Gastrocnemius medialis (tissue), 4 donors: ENCODE measurements at regions not wholly inside any gene's neighbourhood (a gene's known extent, or its start where the extent isn't known, plus 50 kb on each side); places are given as distances from the start of the nearest gene placed in this dataset.
A peak's percentile ranks its signal among the peaks of the same experiment; 100 is the strongest.
"Not testable (repeated sequence)": the region's sequence is repeated elsewhere in the genome, so short reads cannot be mapped to it uniquely, and the experiment has no call there.

ENCODE experiments used
- ATAC-seq, 2 donors: fragments of 150-250 bp; one replicate each; pipeline ENCODE4 v1.9.1; 2016
- DNase-seq, 2 donors: peaks; one replicate each; pipeline ENCODE4 v3.0.0-alpha.2; 2019
- H3K27ac ChIP-seq, 4 donors: fragments of 200-600 bp; sonication (generic); 1 replicate in 1 of 4; 2 replicates in 3 of 4; pipeline ENCODE4 v1.5.1; 2016 to 2018; ENCODE audit warnings: mild to moderate bottlenecking in 2 of 4, moderate library complexity in 1 of 4
- H3K27me3 ChIP-seq, 3 donors: fragments of 200-600 bp; sonication (generic) in 2 of 3; 1 replicate in 1 of 3; 2 replicates in 2 of 3; pipeline versions ENCODE4 v1.5.1 to v1.6.0; 2016 to 2019; ENCODE audit warnings: mild to moderate bottlenecking in 1 of 3, moderate library complexity in 1 of 3
- H3K36me3 ChIP-seq, 2 donors: fragments of 200-600 bp; sonication (generic) in 1 of 2; one replicate each; pipeline ENCODE4 v1.5.1; 2017 to 2018
- H3K4me1 ChIP-seq, 2 donors: fragments of 200-600 bp; sonication (generic) in 1 of 2; one replicate each; pipeline ENCODE4 v1.5.1; 2016 to 2017; ENCODE audit warnings: mild to moderate bottlenecking in 2 of 2
- H3K4me3 ChIP-seq, 4 donors: fragments of 200-600 bp; sonication (generic) in 3 of 4; 1 replicate in 1 of 4; 2 replicates in 3 of 4; pipeline ENCODE4 v1.5.1; 2016 to 2019; ENCODE audit warnings: mild to moderate bottlenecking in 2 of 4
- H3K9me3 ChIP-seq, 3 donors: fragments of 200-600 bp; sonication (generic) in 2 of 3; 1 replicate in 1 of 3; 2 replicates in 2 of 3; pipeline ENCODE4 v1.5.1; 2016 to 2019
- POLR2A ChIP-seq, 2 donors: fragments of 450-650 bp; IDR thresholded peaks; one replicate each; pipeline ENCODE4 v1.6.1; 2017; ENCODE audit warnings: antibody characterized with exemption in 2 of 2, mild to moderate bottlenecking in 2 of 2, moderate library complexity in 2 of 2
- in situ Hi-C, 4 donors: fragments of 200-750 bp; cut with MboI; loops; one replicate each; pipeline versions ENCODE4 v1.15.0 to v1.8.0; 2017; ENCODE audit warnings: low sequenced_read_pairs in 4 of 4
- intact Hi-C: fragments of 100-400 bp; cut with DNase I; formaldehyde crosslinking; loops from one replicate; pipeline ENCODE4 v1.15.1; 2023; ENCODE audit warnings: low total_unique reads
- TF ChIP-seq, protein P1 (sequence below), 5 experiments: fragments of 450-650 bp in 3 of 5; fragments of 200-600 bp in 2 of 5; sonication (generic) in 2 of 5; IDR thresholded peaks in 4 of 5; conservative IDR thresholded peaks in 1 of 5; 1 replicate in 4 of 5; 2 replicates in 1 of 5; pipeline ENCODE4 v1.5.1; 2016 to 2019; ENCODE audit warnings: antibody characterized with exemption in 5 of 5, mild to moderate bottlenecking in 3 of 5, moderate library complexity in 3 of 5

DNA sequence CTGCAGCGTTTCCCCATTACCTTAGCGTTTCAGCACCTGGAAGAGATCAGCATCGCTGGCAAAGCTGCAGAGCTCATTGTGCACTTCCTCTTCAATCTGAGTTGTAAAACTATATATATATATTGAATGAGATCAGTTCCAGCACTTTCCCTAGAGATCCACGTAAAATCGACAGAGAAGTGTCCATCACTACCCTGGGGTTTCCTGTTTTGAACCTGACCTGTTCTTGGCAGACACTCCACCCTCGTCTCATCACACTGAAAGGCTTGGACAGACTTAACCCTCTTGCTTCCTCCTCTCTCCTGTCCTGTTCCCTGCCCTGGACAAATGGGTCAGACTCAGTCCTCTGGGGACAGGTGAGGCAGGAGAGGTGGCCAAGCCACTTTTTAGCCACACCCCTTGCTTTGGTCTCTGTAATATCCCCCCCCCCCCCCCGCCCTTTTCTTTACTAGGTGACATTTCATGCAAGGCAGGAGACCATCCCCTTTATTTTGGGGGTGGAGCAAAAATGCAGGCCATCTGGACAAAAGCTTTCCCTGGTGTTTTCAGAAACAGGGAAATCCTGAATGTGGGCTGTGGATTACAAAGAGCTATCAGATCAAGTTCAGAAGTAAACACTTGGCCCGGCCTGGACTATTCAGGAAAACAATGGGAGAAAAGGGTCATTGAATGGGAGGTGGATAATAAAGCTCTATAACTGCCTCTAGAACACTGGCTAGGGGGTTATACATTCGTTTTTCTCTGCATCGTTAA, 83.7 kb upstream of the KDM7A start:
- ATAC-seq = peak in 1 of 2 donors; percentile 58
- peak overlapping the region in 1 of 4 donors; percentile 26 for H3K27ac ChIP-seq

DNA sequence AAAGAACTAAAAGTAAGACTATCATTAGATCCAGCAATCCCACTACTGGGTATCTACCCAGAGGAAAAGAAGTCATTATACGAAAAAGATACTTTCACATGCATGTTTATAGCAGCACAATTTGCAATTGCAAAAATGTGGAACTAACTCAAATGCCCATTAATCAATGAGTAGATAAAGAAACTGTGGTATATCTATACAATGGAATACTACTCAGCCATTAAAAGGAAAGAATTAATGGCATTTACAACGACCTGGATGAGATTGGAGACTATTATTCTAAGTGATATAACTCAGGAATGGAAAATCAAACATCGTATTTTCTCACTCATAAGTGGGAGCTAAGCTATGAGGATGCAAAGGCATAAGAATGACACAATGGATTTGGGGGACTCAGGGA, 80.5 kb upstream of the KDM7A start:
- intact Hi-C loops, H3K27ac ChIP-seq, H3K27me3 ChIP-seq, in situ Hi-C loops, H3K4me3 ChIP-seq, DNase-seq, ATAC-seq, H3K36me3 ChIP-seq, H3K9me3 ChIP-seq, H3K4me1 ChIP-seq: not testable (repeated sequence)

More for the DNA sequence above, 83.7 kb upstream of the KDM7A start:
- in situ Hi-C loops (no loop called here), intact Hi-C loops (no loop called here)
- peak overlapping the region in 1 of 4 donors; percentile 11 for H3K4me3 ChIP-seq
- no peaks in the 10 kb centered on the region for H3K9me3 ChIP-seq
- peaks cover 0 to 3% (median 0%) of the 10 kb centered on the region in 3 donors for H3K27me3 ChIP-seq
- no peaks in the 10 kb centered on the region for H3K4me1 ChIP-seq
- TF ChIP-seq, protein P1, sequence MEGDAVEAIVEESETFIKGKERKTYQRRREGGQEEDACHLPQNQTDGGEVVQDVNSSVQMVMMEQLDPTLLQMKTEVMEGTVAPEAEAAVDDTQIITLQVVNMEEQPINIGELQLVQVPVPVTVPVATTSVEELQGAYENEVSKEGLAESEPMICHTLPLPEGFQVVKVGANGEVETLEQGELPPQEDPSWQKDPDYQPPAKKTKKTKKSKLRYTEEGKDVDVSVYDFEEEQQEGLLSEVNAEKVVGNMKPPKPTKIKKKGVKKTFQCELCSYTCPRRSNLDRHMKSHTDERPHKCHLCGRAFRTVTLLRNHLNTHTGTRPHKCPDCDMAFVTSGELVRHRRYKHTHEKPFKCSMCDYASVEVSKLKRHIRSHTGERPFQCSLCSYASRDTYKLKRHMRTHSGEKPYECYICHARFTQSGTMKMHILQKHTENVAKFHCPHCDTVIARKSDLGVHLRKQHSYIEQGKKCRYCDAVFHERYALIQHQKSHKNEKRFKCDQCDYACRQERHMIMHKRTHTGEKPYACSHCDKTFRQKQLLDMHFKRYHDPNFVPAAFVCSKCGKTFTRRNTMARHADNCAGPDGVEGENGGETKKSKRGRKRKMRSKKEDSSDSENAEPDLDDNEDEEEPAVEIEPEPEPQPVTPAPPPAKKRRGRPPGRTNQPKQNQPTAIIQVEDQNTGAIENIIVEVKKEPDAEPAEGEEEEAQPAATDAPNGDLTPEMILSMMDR (IDR thresholded peaks at IDR 0.05 in 4 of 5, conservative IDR thresholded peaks at IDR 0.05 in 1 of 5) = no peak
- no peak for TF ChIP-seq POLR2A (IDR thresholded peaks at IDR 0.05)
- H3K36me3 ChIP-seq = no peaks in the 10 kb centered on the region
- no peak for DNase-seq

DNA sequence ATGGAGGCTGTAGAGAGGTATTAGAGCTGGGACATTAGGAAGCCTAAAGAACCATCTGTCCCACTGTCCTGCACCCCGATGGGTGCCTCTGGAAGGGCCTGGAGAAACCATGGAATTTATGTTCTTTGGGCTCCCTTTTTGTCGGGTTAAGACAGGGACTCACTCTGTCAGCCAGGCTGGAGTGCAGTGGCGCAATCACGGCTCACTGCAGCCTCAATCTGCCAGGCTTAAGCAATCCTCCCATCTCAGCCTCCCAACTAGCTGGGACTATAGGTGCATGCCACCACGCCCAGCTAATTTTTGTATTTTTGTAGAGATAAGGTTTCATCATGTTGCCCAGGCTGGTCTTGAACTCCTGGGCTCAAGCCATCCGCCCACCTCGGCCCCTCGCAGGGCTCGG, 78.2 kb upstream of the KDM7A start:
- H3K4me3 ChIP-seq, H3K36me3 ChIP-seq, H3K27ac ChIP-seq, intact Hi-C loops, H3K27me3 ChIP-seq, DNase-seq, ATAC-seq, in situ Hi-C loops, H3K9me3 ChIP-seq, H3K4me1 ChIP-seq: not testable (repeated sequence)

DNA sequence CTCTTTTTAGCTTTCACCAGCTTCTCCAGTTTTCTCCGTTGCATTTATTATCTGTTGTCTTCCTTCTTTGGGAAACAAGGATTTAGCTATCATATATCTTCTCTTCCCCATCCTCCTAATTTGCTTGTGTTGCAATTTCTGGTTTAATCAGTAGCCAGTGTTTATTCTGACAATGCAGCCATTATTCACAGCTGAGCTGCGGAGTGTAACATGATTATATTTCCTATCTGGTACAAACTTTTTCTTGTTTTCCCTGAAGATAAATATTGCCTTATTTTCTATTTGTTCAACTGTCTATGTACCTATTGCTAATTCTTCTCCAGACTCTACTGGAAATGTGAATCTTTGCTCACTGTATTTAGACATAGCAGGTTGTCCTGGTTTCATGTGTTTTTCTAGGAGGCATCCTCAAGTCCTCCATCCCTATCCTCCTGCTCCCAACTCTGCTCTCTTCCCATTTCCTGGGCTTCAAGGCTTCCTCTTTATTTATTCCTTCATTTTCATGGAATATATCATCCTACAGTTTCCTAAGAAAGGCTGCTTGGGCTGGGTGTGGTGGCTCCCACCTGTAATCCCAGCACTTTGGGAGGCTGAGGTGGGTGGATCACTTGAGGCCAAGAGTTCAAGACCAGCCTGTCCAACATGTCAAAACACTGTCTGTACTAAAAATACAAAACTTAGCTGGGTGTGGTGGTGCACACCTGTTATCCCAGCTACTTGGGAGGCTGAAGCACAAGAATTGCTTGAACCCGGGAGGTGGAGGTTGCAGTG, 72.4 kb upstream of the KDM7A start:
- intact Hi-C loops = no loop called here
- Histone ChIP-seq H3K27me3 (no peaks in the 10 kb centered on the region), H3K4me1 (no peaks in the 10 kb centered on the region), H3K9me3 (no peaks in the 10 kb centered on the region), H3K4me3 (no peak overlapping the region), H3K27ac (no peak overlapping the region), H3K36me3 (no peaks in the 10 kb centered on the region)
- ATAC-seq (no peak), DNase-seq (no peak)
- TF ChIP-seq, protein P1 (IDR thresholded peaks at IDR 0.05 in 4 of 5, conservative IDR thresholded peaks at IDR 0.05 in 1 of 5) = no peak
- no peak for TF ChIP-seq POLR2A (IDR thresholded peaks at IDR 0.05)
- in situ Hi-C loops = no loop called here

DNA sequence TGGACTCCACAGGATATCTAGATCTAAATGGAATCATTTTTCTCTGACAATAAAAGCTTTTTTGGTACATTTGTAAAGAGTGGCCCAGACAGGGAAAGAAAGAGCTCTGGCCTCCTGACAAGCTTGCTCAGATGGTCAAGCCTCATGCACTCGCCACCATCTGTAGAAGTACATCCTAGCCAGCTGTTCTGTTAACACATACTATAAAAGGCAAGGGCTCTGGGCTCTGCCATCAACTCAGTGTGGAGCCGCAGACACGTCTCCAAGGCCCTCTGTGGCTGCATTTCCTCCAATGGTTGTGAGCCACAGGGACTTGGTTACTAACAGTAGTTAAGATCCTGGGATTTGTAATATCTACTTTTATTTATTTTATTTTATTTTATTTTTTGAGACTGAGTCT, 70.8 kb upstream of the KDM7A start:
- in situ Hi-C loops = no loop called here
- H3K4me1 ChIP-seq = no peaks in the 10 kb centered on the region
- no peaks in the 10 kb centered on the region for H3K36me3 ChIP-seq
- H3K4me3 ChIP-seq = no peak overlapping the region
- intact Hi-C loops = no loop called here
- ATAC-seq (no peak), DNase-seq (no peak)
- H3K27me3 ChIP-seq = no peaks in the 10 kb centered on the region
- H3K27ac ChIP-seq = no peak overlapping the region
- TF ChIP-seq POLR2A (IDR thresholded peaks at IDR 0.05) = no peak
- TF ChIP-seq, protein P1 (IDR thresholded peaks at IDR 0.05 in 4 of 5, conservative IDR thresholded peaks at IDR 0.05 in 1 of 5) = no peak
- H3K9me3 ChIP-seq = no peaks in the 10 kb centered on the region
